GM23338 (cell line): ENCODE measurements at regions not wholly inside any gene's neighbourhood (a gene's known extent, or its start where the extent isn't known, plus 50 kb on each side); places are given as distances from the start of the nearest gene placed in this dataset.

Source experiments
- ATAC-seq: fragments of 200-7000 bp; cut with Tn5 transposase; 3 replicates; pipeline ENCODE4 v1.9.1; 2020
- DNase-seq: peaks from one replicate; pipeline ENCODE4 v3.0.0-alpha.2; 2015; ENCODE audit warnings: low spot score
- H2AFZ ChIP-seq: fragments of 200-600 bp; sonication (generic); 2 replicates; pipeline ENCODE4 v1.8.0; 2016; ENCODE audit warnings: antibody characterized with exemption, mild to moderate bottlenecking, moderate library complexity
- H3F3A ChIP-seq: fragments of 200-600 bp; sonication (generic); replicated peaks from 2 replicates; pipeline ENCODE4 v1.8.0; 2017; ENCODE audit warnings: antibody characterized with exemption, mixed run types, low read depth
- H3K27ac ChIP-seq: fragments of 200-600 bp; sonication (generic); 2 replicates; pipeline ENCODE4 v1.6.1; 2016; ENCODE audit warnings: low read depth
- H3K27me3 ChIP-seq: fragments of 200-600 bp; sonication (generic); 2 replicates; pipeline ENCODE4 v1.8.0; 2016; ENCODE audit warnings: mild to moderate bottlenecking, mixed run types, moderate library complexity; ENCODE audit not compliant: insufficient read depth
- H3K36me3 ChIP-seq: fragments of 200-600 bp; sonication (generic); 2 replicates; pipeline ENCODE4 v1.8.0; 2016; ENCODE audit warnings: mild to moderate bottlenecking; ENCODE audit not compliant: insufficient read depth
- H3K4me1 ChIP-seq: fragments of 200-600 bp; sonication (generic); 2 replicates; pipeline ENCODE4 v1.8.0; 2016; ENCODE audit warnings: mild to moderate bottlenecking, moderate library complexity; ENCODE audit not compliant: insufficient read depth
- H3K4me2 ChIP-seq: fragments of 200-600 bp; sonication (generic); 2 replicates; pipeline ENCODE4 v1.7.1; 2017; ENCODE audit warnings: mixed run types
- H3K4me3 ChIP-seq: fragments of 200-600 bp; sonication (generic); 2 replicates; pipeline ENCODE4 v1.6.1; 2016; ENCODE audit warnings: mixed run types
- H3K79me2 ChIP-seq: fragments of 200-600 bp; sonication (generic); replicated peaks from 2 replicates; pipeline ENCODE4 v1.8.0; 2017; ENCODE audit warnings: mild to moderate bottlenecking; ENCODE audit not compliant: insufficient read depth
- H3K9me2 ChIP-seq: fragments of 200-600 bp; sonication (generic); 2 replicates; pipeline ENCODE4 v1.8.0; 2017; ENCODE audit not compliant: insufficient read depth
- H4K20me1 ChIP-seq: fragments of 200-600 bp; sonication (generic); replicated peaks from 2 replicates; pipeline ENCODE4 v1.8.0; 2017; ENCODE audit warnings: mild to moderate bottlenecking; ENCODE audit not compliant: insufficient read depth
- H3K27ac Mint-ChIP-seq: 2 replicates; pipeline ENCODE4 v1.8.0; 2020; ENCODE audit warnings: inconsistent platforms, mild to moderate bottlenecking, moderate library complexity, mixed read lengths
- H3K27me3 Mint-ChIP-seq: 3 replicates; pipeline ENCODE4 v1.8.0; 2022; ENCODE audit warnings: low read depth, mild to moderate bottlenecking, moderate library complexity, mixed read lengths, inconsistent platforms; ENCODE audit not compliant: insufficient read depth, poor library complexity
- H3K36me3 Mint-ChIP-seq: 3 replicates; pipeline ENCODE4 v1.8.0; 2021; ENCODE audit warnings: low read depth, mild to moderate bottlenecking, inconsistent platforms, moderate library complexity, mixed read lengths
- H3K4me1 Mint-ChIP-seq: 3 replicates; pipeline ENCODE4 v1.8.0; 2020; ENCODE audit warnings: mild to moderate bottlenecking, inconsistent platforms, mixed read lengths
- H3K4me3 Mint-ChIP-seq: 3 replicates; pipeline ENCODE4 v1.8.0; 2021; ENCODE audit warnings: moderate library complexity, mild to moderate bottlenecking, inconsistent platforms, mixed read lengths
- H3K9me3 Mint-ChIP-seq: 3 replicates; pipeline ENCODE4 v1.8.0; 2020; ENCODE audit warnings: moderate library complexity, mild to moderate bottlenecking, inconsistent platforms, mixed read lengths
- CREB1 ChIP-seq: fragments of 250-450 bp; sonication (Bioruptor Pico); IDR thresholded peaks from 2 replicates; pipeline ENCODE4 v1.5.0; 2020; ENCODE audit warnings: low read depth, mild to moderate bottlenecking, moderate library complexity
- CTCF ChIP-seq, 2 experiments: fragments of 200-600 bp in 1 of 2; sonication (generic) in 1 of 2; conservative IDR thresholded peaks; 2 replicates each; pipeline versions ENCODE4 v1.5.1 to v1.6.1; 2016 to 2017; ENCODE audit warnings: antibody characterized with exemption in 2 of 2, low read depth in 2 of 2, mild to moderate bottlenecking in 2 of 2, moderate library complexity in 1 of 2
- ETS1 ChIP-seq: IDR thresholded peaks from 2 replicates; pipeline ENCODE4 v1.6.1; 2016; ENCODE audit warnings: antibody characterized with exemption
- EZH2 ChIP-seq: fragments of 200-600 bp; sonication (generic); IDR thresholded peaks from one replicate; pipeline ENCODE4 v1.8.0; 2017; ENCODE audit warnings: antibody characterized with exemption, mild to moderate bottlenecking, low read depth; ENCODE audit not compliant: unreplicated experiment
- EZH2phosphoT487 ChIP-seq: fragments of 200-600 bp; sonication (generic); IDR thresholded peaks from one replicate; pipeline ENCODE4 v1.8.1; 2018; ENCODE audit warnings: antibody characterized with exemption; ENCODE audit not compliant: unreplicated experiment
- JUNB ChIP-seq: IDR thresholded peaks from one replicate; pipeline ENCODE4 v1.6.1; 2016; ENCODE audit warnings: antibody characterized with exemption; ENCODE audit not compliant: unreplicated experiment
- NANOG ChIP-seq: IDR thresholded peaks from 2 replicates; pipeline ENCODE4 v1.6.1; 2016; ENCODE audit warnings: antibody characterized with exemption, borderline replicate concordance
- POLR2AphosphoS5 ChIP-seq: IDR thresholded peaks from 2 replicates; pipeline ENCODE4 v1.6.1; 2016; ENCODE audit warnings: antibody characterized with exemption, low read depth
- STAT1 ChIP-seq: IDR thresholded peaks from one replicate; pipeline ENCODE4 v1.6.1; 2016; ENCODE audit warnings: antibody characterized with exemption; ENCODE audit not compliant: unreplicated experiment
- ZNF114 ChIP-seq: fragments of 250-450 bp; sonication (Bioruptor Pico); IDR thresholded peaks from 2 replicates; pipeline ENCODE4 v1.5.0; 2020; ENCODE audit warnings: mild to moderate bottlenecking, moderate library complexity
- ZNF331 ChIP-seq: fragments of 250-450 bp; sonication (Bioruptor Pico); IDR thresholded peaks from 2 replicates; pipeline ENCODE4 v1.5.0; 2020; ENCODE audit warnings: low read depth, mild to moderate bottlenecking, moderate library complexity
- ZNF462 ChIP-seq: fragments of 250-450 bp; sonication (Bioruptor Pico); IDR thresholded peaks from 2 replicates; pipeline ENCODE4 v1.5.0; 2020; ENCODE audit warnings: mild to moderate bottlenecking, moderate library complexity
- TF ChIP-seq, protein P1 (sequence below): IDR thresholded peaks from one replicate; pipeline ENCODE4 v1.6.1; 2018; ENCODE audit warnings: antibody characterized with exemption; ENCODE audit not compliant: unreplicated experiment

DNA sequence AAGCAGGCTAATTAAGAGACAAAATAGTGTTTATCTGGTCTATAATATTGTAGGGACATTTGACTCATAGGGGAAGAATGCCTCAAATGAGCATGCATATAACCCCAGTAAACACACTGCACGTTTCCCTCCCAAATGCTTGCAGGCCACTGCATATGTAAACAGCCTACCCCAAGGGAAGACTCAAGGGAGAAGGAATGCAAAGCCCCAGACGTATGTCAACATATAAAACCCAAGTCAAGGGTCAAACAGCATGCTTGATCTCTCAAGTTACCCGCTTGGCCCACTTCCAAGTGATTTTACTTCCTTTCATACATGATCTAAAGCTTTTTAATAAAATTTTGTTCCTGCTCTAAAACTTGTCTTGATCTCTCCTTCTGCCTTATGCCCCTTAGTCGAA lies 1090.0 kb downstream of the OTOL1 start:
- Histone ChIP-seq H3K4me3 (no peak overlapping the region), H3K36me3 (no peaks in the 10 kb centered on the region), H3K9me2 (no peaks in the 10 kb centered on the region; the same call in 1 of the 2 replicates), H3K79me2 (no peaks in the 10 kb centered on the region), H3K4me1 (no peaks in the 10 kb centered on the region), H3K27ac (no peak overlapping the region), H3F3A (no peaks in the 10 kb centered on the region), H3K27me3 (no peaks in the 10 kb centered on the region), H4K20me1 (no peaks in the 10 kb centered on the region), H2AFZ (peak overlapping the region; percentile 7; the same call in 1 of the 2 replicates), H3K4me2 (no peak overlapping the region)
- no peak overlapping the region for H3K27ac Mint-ChIP-seq
- no peak for ATAC-seq
- no peaks in the 10 kb centered on the region for H3K27me3 Mint-ChIP-seq
- TF ChIP-seq POLR2AphosphoS5: no peak
- TF ChIP-seq EZH2: no peak
- no peak for TF ChIP-seq NANOG
- no peak for TF ChIP-seq STAT1
- no peak for TF ChIP-seq EZH2phosphoT487
- TF ChIP-seq JUNB: no peak
- TF ChIP-seq CTCF (conservative IDR thresholded peaks at IDR 0.05; ENCODE audit: low read depth in 2 of 2): no peak
- no peak for TF ChIP-seq ZNF114 (CRISPR knock-in tag)
- no peak for TF ChIP-seq ZNF331 (CRISPR knock-in tag)
- TF ChIP-seq ZNF462 (CRISPR knock-in tag): no peak
- TF ChIP-seq, protein P1, sequence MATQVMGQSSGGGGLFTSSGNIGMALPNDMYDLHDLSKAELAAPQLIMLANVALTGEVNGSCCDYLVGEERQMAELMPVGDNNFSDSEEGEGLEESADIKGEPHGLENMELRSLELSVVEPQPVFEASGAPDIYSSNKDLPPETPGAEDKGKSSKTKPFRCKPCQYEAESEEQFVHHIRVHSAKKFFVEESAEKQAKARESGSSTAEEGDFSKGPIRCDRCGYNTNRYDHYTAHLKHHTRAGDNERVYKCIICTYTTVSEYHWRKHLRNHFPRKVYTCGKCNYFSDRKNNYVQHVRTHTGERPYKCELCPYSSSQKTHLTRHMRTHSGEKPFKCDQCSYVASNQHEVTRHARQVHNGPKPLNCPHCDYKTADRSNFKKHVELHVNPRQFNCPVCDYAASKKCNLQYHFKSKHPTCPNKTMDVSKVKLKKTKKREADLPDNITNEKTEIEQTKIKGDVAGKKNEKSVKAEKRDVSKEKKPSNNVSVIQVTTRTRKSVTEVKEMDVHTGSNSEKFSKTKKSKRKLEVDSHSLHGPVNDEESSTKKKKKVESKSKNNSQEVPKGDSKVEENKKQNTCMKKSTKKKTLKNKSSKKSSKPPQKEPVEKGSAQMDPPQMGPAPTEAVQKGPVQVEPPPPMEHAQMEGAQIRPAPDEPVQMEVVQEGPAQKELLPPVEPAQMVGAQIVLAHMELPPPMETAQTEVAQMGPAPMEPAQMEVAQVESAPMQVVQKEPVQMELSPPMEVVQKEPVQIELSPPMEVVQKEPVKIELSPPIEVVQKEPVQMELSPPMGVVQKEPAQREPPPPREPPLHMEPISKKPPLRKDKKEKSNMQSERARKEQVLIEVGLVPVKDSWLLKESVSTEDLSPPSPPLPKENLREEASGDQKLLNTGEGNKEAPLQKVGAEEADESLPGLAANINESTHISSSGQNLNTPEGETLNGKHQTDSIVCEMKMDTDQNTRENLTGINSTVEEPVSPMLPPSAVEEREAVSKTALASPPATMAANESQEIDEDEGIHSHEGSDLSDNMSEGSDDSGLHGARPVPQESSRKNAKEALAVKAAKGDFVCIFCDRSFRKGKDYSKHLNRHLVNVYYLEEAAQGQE: no peak
- no peak for TF ChIP-seq ETS1
- no peak for TF ChIP-seq CREB1 (CRISPR knock-in tag)
- DNase-seq: peak; percentile 27
- H3K4me1 Mint-ChIP-seq: peaks cover 2% of the 10 kb centered on the region; the same call in 2 of the 3 replicates
- peaks cover 7% of the 10 kb centered on the region; the same call in 1 of the 3 replicates for H3K9me3 Mint-ChIP-seq
- peaks cover 11% of the 10 kb centered on the region; the same call in 2 of the 3 replicates for H3K36me3 Mint-ChIP-seq
- no peak overlapping the region for H3K4me3 Mint-ChIP-seq
